HL-60 (cell line): ENCODE measurements at regions not wholly inside any gene's neighbourhood (a gene's known extent, or its start where the extent isn't known, plus 50 kb on each side); places are given as distances from the start of the nearest gene placed in this dataset.

Experiments used
- TF ChIP-seq, protein P1 (sequence below): IDR thresholded peaks from one replicate; pipeline ENCODE4 v1.5.1; 2011; ENCODE audit warnings: low read length, control low read depth, inconsistent platforms; ENCODE audit not compliant: insufficient read depth
- TF ChIP-seq, protein P2 (sequence below): IDR thresholded peaks from 2 replicates; pipeline ENCODE4 v1.6.1; 2012; ENCODE audit warnings: low read depth; ENCODE audit not compliant: insufficient replicate concordance

- TF ChIP-seq, protein P1, sequence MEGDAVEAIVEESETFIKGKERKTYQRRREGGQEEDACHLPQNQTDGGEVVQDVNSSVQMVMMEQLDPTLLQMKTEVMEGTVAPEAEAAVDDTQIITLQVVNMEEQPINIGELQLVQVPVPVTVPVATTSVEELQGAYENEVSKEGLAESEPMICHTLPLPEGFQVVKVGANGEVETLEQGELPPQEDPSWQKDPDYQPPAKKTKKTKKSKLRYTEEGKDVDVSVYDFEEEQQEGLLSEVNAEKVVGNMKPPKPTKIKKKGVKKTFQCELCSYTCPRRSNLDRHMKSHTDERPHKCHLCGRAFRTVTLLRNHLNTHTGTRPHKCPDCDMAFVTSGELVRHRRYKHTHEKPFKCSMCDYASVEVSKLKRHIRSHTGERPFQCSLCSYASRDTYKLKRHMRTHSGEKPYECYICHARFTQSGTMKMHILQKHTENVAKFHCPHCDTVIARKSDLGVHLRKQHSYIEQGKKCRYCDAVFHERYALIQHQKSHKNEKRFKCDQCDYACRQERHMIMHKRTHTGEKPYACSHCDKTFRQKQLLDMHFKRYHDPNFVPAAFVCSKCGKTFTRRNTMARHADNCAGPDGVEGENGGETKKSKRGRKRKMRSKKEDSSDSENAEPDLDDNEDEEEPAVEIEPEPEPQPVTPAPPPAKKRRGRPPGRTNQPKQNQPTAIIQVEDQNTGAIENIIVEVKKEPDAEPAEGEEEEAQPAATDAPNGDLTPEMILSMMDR = no peak
- TF ChIP-seq, protein P2, sequence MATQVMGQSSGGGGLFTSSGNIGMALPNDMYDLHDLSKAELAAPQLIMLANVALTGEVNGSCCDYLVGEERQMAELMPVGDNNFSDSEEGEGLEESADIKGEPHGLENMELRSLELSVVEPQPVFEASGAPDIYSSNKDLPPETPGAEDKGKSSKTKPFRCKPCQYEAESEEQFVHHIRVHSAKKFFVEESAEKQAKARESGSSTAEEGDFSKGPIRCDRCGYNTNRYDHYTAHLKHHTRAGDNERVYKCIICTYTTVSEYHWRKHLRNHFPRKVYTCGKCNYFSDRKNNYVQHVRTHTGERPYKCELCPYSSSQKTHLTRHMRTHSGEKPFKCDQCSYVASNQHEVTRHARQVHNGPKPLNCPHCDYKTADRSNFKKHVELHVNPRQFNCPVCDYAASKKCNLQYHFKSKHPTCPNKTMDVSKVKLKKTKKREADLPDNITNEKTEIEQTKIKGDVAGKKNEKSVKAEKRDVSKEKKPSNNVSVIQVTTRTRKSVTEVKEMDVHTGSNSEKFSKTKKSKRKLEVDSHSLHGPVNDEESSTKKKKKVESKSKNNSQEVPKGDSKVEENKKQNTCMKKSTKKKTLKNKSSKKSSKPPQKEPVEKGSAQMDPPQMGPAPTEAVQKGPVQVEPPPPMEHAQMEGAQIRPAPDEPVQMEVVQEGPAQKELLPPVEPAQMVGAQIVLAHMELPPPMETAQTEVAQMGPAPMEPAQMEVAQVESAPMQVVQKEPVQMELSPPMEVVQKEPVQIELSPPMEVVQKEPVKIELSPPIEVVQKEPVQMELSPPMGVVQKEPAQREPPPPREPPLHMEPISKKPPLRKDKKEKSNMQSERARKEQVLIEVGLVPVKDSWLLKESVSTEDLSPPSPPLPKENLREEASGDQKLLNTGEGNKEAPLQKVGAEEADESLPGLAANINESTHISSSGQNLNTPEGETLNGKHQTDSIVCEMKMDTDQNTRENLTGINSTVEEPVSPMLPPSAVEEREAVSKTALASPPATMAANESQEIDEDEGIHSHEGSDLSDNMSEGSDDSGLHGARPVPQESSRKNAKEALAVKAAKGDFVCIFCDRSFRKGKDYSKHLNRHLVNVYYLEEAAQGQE = no peak
Observed at GRCh38 chr7:46054915-46055314, 133.8 kb upstream of the IGFBP3 start.
